ENCODE measurements at regions not wholly inside any gene's neighbourhood (a gene's known extent, or its start where the extent isn't known, plus 50 kb on each side); places are given as distances from the start of the nearest gene placed in this dataset.

DNA sequence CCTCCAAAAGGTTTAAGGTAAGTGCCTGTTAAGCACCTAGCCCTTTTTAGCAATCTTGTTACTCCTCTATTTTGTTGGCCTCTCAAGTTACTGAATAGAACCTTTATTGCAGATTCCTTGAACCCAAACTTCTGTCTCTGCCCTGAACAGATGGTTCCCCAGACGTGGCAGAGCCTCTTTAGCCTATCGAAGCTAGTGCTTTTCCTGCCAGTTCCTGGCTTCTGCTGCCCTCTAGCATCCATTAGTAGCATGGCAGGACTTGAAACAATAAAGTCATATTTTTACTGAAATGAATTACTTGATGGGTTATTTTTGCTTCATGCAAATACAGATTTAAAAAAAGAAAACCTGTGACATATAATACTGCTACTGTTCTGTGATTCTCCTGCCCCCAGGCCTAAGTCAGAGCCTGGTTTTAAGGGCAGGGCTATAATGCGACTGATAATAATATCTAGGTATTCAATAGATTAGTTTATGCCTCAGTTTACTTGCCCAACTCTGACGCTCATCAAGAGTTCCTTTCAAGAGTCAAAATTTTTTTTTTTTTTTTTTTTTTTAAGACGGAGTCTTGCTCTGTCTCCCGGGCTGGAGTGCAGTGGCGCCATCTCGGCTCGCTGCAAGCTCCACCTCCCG lies 84.3 kb upstream of the PHF14 start:
- Histone ChIP-seq H4K20me1 (ENCODE audit: insufficient read depth, low read length) (no peaks in the 10 kb centered on the region), H3K4me3 (ENCODE audit: low read length) (no peak overlapping the region), H2AFZ (ENCODE audit: low read length) (peak overlapping the region; percentile 33; the same call in 1 of the 2 replicates), H3K9me2 (replicated peaks; ENCODE audit: insufficient read depth, low read length) (no peaks in the 10 kb centered on the region), H3K79me2 (ENCODE audit: low read length) (no peaks in the 10 kb centered on the region), H3K27ac (ENCODE audit: low read length) (no peak overlapping the region), H3K9me3 (replicated peaks; ENCODE audit: insufficient read depth, low read length) (no peaks in the 10 kb centered on the region), H3K4me2 (ENCODE audit: low read depth, low read length) (no peak overlapping the region), H3K36me3 (replicated peaks; ENCODE audit: insufficient read depth, low read length) (no peaks in the 10 kb centered on the region), H3K9ac (ENCODE audit: low read length) (no peak overlapping the region), H3F3A (ENCODE audit: insufficient read depth, low read length) (no peaks in the 10 kb centered on the region), H3K4me1 (ENCODE audit: low read length) (no peaks in the 10 kb centered on the region), H3K27me3 (replicated peaks; ENCODE audit: insufficient read depth, low read length) (no peaks in the 10 kb centered on the region)
- peak; percentile 71 for DNase-seq
- TF ChIP-seq EZH2 (optimal IDR thresholded peaks at IDR 0.05; ENCODE audit: low read depth, low read length) = no peak
- TF ChIP-seq, protein P1, sequence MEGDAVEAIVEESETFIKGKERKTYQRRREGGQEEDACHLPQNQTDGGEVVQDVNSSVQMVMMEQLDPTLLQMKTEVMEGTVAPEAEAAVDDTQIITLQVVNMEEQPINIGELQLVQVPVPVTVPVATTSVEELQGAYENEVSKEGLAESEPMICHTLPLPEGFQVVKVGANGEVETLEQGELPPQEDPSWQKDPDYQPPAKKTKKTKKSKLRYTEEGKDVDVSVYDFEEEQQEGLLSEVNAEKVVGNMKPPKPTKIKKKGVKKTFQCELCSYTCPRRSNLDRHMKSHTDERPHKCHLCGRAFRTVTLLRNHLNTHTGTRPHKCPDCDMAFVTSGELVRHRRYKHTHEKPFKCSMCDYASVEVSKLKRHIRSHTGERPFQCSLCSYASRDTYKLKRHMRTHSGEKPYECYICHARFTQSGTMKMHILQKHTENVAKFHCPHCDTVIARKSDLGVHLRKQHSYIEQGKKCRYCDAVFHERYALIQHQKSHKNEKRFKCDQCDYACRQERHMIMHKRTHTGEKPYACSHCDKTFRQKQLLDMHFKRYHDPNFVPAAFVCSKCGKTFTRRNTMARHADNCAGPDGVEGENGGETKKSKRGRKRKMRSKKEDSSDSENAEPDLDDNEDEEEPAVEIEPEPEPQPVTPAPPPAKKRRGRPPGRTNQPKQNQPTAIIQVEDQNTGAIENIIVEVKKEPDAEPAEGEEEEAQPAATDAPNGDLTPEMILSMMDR (IDR thresholded peaks at IDR 0.05; ENCODE audit: low read length) = peak; percentile 89

DNA sequence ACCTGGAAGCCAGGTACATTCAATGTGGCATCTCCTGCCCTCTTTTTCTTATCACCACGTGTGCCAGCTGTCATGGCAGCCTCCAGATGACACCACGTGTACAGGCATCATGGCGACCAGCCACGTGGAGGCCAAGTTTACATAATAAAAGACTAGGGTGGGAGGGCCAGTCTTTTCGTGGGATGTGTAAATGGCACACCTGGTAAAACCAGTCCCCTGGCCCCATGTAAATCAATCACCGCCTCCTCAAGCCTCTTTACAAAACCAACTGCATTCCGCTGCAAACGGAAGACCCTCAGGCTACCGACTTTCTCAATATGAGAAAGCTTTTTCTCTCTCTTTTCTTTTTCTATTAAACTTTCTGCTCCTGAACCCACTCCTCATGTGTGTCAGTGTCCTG lies 65.1 kb upstream of the PHF14 start:
- no peak overlapping the region for H2AFZ ChIP-seq (ENCODE audit: low read length)
- H3F3A ChIP-seq (ENCODE audit: insufficient read depth, low read length) = no peaks in the 10 kb centered on the region
- H4K20me1 ChIP-seq (ENCODE audit: insufficient read depth, low read length) = no peaks in the 10 kb centered on the region
- no peak overlapping the region for H3K4me3 ChIP-seq (ENCODE audit: low read length)
- no peak overlapping the region for H3K27ac ChIP-seq (ENCODE audit: low read length)
- no peaks in the 10 kb centered on the region for H3K79me2 ChIP-seq (ENCODE audit: low read length)
- H3K36me3 ChIP-seq (replicated peaks; ENCODE audit: insufficient read depth, low read length) = no peaks in the 10 kb centered on the region
- H3K9me3 ChIP-seq (replicated peaks; ENCODE audit: insufficient read depth, low read length) = no peaks in the 10 kb centered on the region
- TF ChIP-seq EZH2 (optimal IDR thresholded peaks at IDR 0.05; ENCODE audit: low read depth, low read length) (no peak), EZH2phosphoT487 (IDR thresholded peaks at IDR 0.05; ENCODE audit: low read length) (no peak)
- TF ChIP-seq, protein P1 (IDR thresholded peaks at IDR 0.05; ENCODE audit: low read length) = no peak
- no peak overlapping the region for H3K4me2 ChIP-seq (ENCODE audit: low read depth, low read length)
- H3K9ac ChIP-seq (ENCODE audit: low read length) = no peak overlapping the region
- H3K27me3 ChIP-seq (replicated peaks; ENCODE audit: insufficient read depth, low read length) = no peaks in the 10 kb centered on the region
- DNase-seq = no peak
- no peaks in the 10 kb centered on the region for H3K9me2 ChIP-seq (replicated peaks; ENCODE audit: insufficient read depth, low read length)
- H3K4me1 ChIP-seq (ENCODE audit: low read length) = no peaks in the 10 kb centered on the region

DNA sequence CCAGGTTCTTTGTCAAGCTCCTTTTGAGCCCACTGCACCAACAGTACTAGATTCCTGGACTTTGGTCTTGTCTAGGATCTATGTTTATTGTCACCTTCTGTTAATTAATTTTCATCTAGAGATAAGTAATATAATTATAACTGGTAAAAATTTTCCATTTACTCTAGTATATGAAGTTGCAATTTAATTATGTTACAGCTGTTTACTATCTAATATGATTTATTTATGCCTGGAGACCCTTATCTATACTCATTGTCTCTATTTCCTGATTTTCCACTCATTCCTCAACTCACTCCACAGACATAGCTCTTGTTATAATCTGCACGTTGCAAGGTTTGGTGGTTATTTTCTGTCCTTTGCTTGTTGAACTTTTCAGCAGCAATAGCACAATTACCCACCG lies 63.2 kb upstream of the PHF14 start:
- no peak overlapping the region for H3K9ac ChIP-seq (ENCODE audit: low read length)
- H3K4me3 ChIP-seq (ENCODE audit: low read length) = no peak overlapping the region
- no peaks in the 10 kb centered on the region for H3K9me2 ChIP-seq (replicated peaks; ENCODE audit: insufficient read depth, low read length)
- TF ChIP-seq EZH2 (optimal IDR thresholded peaks at IDR 0.05; ENCODE audit: low read depth, low read length) (no peak), EZH2phosphoT487 (IDR thresholded peaks at IDR 0.05; ENCODE audit: low read length) (no peak)
- TF ChIP-seq, protein P1 (IDR thresholded peaks at IDR 0.05; ENCODE audit: low read length) = no peak
- no peaks in the 10 kb centered on the region for H3K27me3 ChIP-seq (replicated peaks; ENCODE audit: insufficient read depth, low read length)
- no peaks in the 10 kb centered on the region for H3K4me1 ChIP-seq (ENCODE audit: low read length)
- H3K9me3 ChIP-seq (replicated peaks; ENCODE audit: insufficient read depth, low read length) = no peaks in the 10 kb centered on the region
- H3K4me2 ChIP-seq (ENCODE audit: low read depth, low read length) = no peak overlapping the region
- no peaks in the 10 kb centered on the region for H3K36me3 ChIP-seq (replicated peaks; ENCODE audit: insufficient read depth, low read length)
- no peaks in the 10 kb centered on the region for H4K20me1 ChIP-seq (ENCODE audit: insufficient read depth, low read length)
- no peak for DNase-seq
- no peaks in the 10 kb centered on the region for H3K79me2 ChIP-seq (ENCODE audit: low read length)
- no peaks in the 10 kb centered on the region for H3F3A ChIP-seq (ENCODE audit: insufficient read depth, low read length)
- no peak overlapping the region for H2AFZ ChIP-seq (ENCODE audit: low read length)
- no peak overlapping the region for H3K27ac ChIP-seq (ENCODE audit: low read length)

Measured in MM.1S (cell line).